Adrenal gland (tissue), 5 donors: ENCODE measurements at regions not wholly inside any gene's neighbourhood (a gene's known extent, or its start where the extent isn't known, plus 50 kb on each side); places are given as distances from the start of the nearest gene placed in this dataset.

Experiments
- POLR2A ChIP-seq, 2 donors: fragments of 450-650 bp; IDR thresholded peaks; one replicate each; pipeline ENCODE4 v1.6.1; 2017; ENCODE audit warnings: antibody characterized with exemption in 2 of 2, mild to moderate bottlenecking in 2 of 2, moderate library complexity in 1 of 2
- TF ChIP-seq, protein P1 (sequence below), 6 experiments: fragments of 450-650 bp in 4 of 6; fragments of 200-600 bp in 2 of 6; sonication (generic) in 1 of 6; IDR thresholded peaks; 1 replicate in 5 of 6; 2 replicates in 1 of 6; pipeline versions ENCODE4 v1.5.1 to v1.8.0; 2016 to 2021; ENCODE audit warnings: antibody characterized with exemption in 6 of 6, mild to moderate bottlenecking in 2 of 6, moderate library complexity in 1 of 6
- donor health status: DM: no; HTN: no; CAD: no.

DNA sequence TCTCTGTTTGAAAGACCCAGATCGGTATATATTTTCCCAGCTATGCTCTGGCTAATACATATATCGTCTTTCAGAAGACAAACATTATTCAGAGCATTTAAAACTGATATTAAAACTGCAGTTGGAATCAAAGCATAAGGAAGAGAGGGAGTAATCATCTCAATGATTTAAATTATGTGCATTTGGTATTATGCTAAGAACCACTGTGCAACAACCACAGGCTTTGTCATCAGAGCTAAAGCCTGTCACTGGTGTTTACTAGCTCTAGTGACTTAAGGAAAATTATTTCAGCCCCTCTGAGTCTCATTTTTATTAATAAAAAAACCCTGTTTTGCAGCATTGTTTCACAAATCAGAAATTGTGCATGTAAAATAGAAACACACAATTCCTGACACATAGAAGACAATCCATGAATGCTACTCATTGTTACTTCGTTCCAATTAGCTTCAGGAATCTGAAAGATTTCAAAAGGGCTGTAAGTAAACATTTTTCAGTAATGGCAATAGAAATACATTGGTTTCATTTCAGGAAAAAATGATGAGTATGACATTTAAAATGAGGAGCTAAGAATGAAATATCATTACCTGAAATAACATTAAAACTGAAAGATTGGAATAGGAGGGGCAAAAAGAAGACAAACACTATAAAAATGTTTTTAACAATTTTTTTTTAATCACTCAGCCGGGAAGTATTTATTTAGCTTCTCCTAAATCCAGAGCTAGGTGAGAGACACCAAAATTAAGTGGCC, 136.5 kb upstream of the ADAMTS18 start:
- TF ChIP-seq POLR2A (IDR thresholded peaks at IDR 0.05), result no peak
- TF ChIP-seq, protein P1, sequence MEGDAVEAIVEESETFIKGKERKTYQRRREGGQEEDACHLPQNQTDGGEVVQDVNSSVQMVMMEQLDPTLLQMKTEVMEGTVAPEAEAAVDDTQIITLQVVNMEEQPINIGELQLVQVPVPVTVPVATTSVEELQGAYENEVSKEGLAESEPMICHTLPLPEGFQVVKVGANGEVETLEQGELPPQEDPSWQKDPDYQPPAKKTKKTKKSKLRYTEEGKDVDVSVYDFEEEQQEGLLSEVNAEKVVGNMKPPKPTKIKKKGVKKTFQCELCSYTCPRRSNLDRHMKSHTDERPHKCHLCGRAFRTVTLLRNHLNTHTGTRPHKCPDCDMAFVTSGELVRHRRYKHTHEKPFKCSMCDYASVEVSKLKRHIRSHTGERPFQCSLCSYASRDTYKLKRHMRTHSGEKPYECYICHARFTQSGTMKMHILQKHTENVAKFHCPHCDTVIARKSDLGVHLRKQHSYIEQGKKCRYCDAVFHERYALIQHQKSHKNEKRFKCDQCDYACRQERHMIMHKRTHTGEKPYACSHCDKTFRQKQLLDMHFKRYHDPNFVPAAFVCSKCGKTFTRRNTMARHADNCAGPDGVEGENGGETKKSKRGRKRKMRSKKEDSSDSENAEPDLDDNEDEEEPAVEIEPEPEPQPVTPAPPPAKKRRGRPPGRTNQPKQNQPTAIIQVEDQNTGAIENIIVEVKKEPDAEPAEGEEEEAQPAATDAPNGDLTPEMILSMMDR (IDR thresholded peaks at IDR 0.05), result no peak
